ENCODE measurements at regions not wholly inside any gene's neighbourhood (a gene's known extent, or its start where the extent isn't known, plus 50 kb on each side); places are given as distances from the start of the nearest gene placed in this dataset.
"Not testable (repeated sequence)": the region's sequence is repeated elsewhere in the genome, so short reads cannot be mapped to it uniquely, and the experiment has no call there.

DNA sequence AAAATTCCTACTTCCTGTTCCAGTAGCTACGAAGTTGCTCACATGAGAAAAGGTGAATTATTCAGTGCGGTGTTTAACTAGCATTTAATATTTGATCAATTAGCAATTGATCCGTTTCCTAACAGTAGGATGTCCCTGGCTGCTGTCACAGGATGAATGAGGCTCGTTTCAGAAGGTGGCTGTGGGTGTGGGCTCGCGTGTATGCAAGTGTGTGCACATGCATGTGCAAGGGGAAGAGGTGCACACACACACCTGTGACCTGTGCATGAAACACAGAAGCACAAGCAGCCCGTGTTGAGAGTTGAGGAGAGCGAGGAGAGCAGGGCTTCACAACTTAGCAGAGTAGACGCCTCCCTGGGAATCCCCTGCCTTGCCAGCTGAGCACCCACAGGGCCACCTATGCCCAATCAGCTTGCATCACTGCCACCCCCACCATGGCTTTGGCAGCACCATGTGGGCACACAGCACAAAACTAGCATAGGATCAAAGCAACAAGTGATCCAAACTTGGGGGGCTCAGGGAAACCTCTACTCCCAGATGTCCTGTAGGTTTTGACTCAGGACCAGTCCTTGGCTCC, 107.2 kb downstream of the C5orf15 start:
- Histone ChIP-seq H3K36me3 (ENCODE audit: low read depth) (no peaks in the 10 kb centered on the region), H3K27ac (ENCODE audit: poor library complexity, severe bottlenecking) (no peak overlapping the region), H3K4me3 (ENCODE audit: severe bottlenecking) (no peak overlapping the region), H3K4me1 (ENCODE audit: insufficient read depth, poor library complexity, severe bottlenecking) (no peaks in the 10 kb centered on the region), H3K27me3 (ENCODE audit: insufficient read depth, poor library complexity, severe bottlenecking) (peaks cover 3% of the 10 kb centered on the region), H3K9me3 (ENCODE audit: severe bottlenecking) (no peaks in the 10 kb centered on the region)
- ATAC-seq (ENCODE audit: low read depth) (no peak), DNase-seq (ENCODE audit: low spot score) (no peak)
- TF ChIP-seq, protein P1, sequence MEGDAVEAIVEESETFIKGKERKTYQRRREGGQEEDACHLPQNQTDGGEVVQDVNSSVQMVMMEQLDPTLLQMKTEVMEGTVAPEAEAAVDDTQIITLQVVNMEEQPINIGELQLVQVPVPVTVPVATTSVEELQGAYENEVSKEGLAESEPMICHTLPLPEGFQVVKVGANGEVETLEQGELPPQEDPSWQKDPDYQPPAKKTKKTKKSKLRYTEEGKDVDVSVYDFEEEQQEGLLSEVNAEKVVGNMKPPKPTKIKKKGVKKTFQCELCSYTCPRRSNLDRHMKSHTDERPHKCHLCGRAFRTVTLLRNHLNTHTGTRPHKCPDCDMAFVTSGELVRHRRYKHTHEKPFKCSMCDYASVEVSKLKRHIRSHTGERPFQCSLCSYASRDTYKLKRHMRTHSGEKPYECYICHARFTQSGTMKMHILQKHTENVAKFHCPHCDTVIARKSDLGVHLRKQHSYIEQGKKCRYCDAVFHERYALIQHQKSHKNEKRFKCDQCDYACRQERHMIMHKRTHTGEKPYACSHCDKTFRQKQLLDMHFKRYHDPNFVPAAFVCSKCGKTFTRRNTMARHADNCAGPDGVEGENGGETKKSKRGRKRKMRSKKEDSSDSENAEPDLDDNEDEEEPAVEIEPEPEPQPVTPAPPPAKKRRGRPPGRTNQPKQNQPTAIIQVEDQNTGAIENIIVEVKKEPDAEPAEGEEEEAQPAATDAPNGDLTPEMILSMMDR (IDR thresholded peaks at IDR 0.05; ENCODE audit: poor library complexity, severe bottlenecking) = no peak

DNA sequence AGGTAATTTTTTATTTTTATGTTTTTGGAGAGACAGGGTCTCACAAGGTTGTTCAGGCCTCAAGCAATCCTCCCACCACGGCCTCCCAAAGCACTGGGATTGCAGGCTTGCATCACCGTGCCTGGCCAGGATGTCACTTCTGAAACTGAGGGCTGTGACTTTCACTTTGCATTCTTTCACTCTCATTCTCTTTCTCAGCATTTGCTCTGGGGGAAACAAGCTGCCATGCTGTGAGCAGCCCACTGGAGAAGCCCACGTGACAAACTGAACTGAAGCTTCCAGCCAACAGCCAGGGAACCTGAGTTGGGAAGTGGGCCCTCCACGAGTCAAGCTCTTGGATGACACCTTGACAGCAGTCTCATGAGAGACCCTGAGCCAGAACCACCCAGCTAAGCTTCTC, 109.4 kb downstream of the C5orf15 start:
- Histone ChIP-seq H3K4me3 (ENCODE audit: severe bottlenecking) (no peak overlapping the region), H3K27me3 (ENCODE audit: insufficient read depth, poor library complexity, severe bottlenecking) (peaks cover 10% of the 10 kb centered on the region), H3K36me3 (ENCODE audit: low read depth) (no peaks in the 10 kb centered on the region), H3K4me1 (ENCODE audit: insufficient read depth, poor library complexity, severe bottlenecking) (no peaks in the 10 kb centered on the region), H3K27ac (ENCODE audit: poor library complexity, severe bottlenecking) (no peak overlapping the region), H3K9me3 (ENCODE audit: severe bottlenecking) (no peaks in the 10 kb centered on the region)
- DNase-seq (ENCODE audit: low spot score) = no peak
- TF ChIP-seq, protein P1 (IDR thresholded peaks at IDR 0.05; ENCODE audit: poor library complexity, severe bottlenecking) = no peak
- ATAC-seq (ENCODE audit: low read depth) = no peak

DNA sequence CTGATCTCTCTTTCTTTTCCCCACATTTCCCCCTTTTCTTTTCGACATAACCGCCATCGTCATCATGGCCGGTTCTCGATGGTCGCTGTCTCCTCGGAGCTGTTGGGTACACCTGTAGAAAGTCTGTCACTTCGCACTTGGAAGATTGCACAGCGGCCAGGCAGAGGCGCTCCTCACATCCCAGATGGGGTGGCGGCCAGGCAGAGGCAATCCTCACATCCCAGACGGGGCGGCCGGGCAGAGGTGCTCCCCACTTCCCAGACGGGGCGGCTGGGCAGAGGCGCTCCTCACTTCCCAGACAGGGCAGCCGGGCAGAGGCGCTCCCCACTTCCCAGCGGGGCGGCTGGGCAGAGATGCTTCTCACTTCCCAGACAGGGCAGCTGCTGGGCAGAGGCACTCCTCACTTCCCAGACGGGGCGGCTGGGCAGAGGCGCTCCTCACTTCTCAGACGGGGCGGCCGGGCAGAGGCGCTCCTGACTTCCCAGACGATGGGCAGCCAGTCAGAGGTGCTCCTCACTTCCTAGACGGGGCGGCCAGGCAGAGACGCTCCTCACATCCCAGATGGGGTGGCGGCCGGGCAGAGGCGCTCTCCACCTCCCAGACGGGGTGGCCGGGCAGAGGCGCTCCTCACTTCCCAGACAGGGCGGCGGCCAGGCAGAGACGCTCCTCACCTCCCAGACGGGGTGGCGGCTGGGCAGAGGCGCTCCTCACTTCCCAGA, 110.7 kb downstream of the C5orf15 start:
- H3K9me3 ChIP-seq (ENCODE audit: severe bottlenecking); H3K4me3 ChIP-seq (ENCODE audit: severe bottlenecking); H3K27ac ChIP-seq (ENCODE audit: poor library complexity, severe bottlenecking); H3K36me3 ChIP-seq (ENCODE audit: low read depth); ATAC-seq (ENCODE audit: low read depth); DNase-seq (ENCODE audit: low spot score); H3K4me1 ChIP-seq (ENCODE audit: insufficient read depth, poor library complexity, severe bottlenecking): not testable (repeated sequence)
- H3K27me3 ChIP-seq (ENCODE audit: insufficient read depth, poor library complexity, severe bottlenecking) = peaks cover 16% of the 10 kb centered on the region

DNA sequence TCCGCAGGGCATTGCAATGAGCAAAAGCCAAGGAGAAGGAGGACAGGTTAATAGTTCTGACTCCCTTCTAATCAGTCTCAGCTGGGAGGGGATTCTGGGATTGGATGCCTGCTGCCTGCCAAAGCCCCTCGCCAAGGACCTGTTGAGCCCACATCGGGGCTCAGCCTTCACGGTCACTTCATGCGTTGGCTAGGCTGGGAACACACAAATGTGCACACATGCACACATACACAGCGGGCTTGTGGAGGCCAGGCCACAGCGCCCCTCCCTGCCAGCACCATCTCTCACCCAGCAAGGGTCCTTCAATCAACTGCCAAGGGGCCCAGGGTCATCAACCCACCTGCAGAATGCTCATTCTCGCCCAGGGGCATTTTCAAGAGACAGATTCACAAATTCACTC, 113.9 kb downstream of the C5orf15 start:
- TF ChIP-seq, protein P1 (IDR thresholded peaks at IDR 0.05; ENCODE audit: poor library complexity, severe bottlenecking) = no peak
- DNase-seq (ENCODE audit: low spot score) (no peak), ATAC-seq (ENCODE audit: low read depth) (no peak)
- no peaks in the 10 kb centered on the region for H3K36me3 ChIP-seq (ENCODE audit: low read depth)
- H3K9me3 ChIP-seq (ENCODE audit: severe bottlenecking) = no peaks in the 10 kb centered on the region
- no peak overlapping the region for H3K27ac ChIP-seq (ENCODE audit: poor library complexity, severe bottlenecking)
- no peaks in the 10 kb centered on the region for H3K4me1 ChIP-seq (ENCODE audit: insufficient read depth, poor library complexity, severe bottlenecking)
- H3K4me3 ChIP-seq (ENCODE audit: severe bottlenecking) = no peak overlapping the region
- peaks cover 13% of the 10 kb centered on the region for H3K27me3 ChIP-seq (ENCODE audit: insufficient read depth, poor library complexity, severe bottlenecking)

DNA sequence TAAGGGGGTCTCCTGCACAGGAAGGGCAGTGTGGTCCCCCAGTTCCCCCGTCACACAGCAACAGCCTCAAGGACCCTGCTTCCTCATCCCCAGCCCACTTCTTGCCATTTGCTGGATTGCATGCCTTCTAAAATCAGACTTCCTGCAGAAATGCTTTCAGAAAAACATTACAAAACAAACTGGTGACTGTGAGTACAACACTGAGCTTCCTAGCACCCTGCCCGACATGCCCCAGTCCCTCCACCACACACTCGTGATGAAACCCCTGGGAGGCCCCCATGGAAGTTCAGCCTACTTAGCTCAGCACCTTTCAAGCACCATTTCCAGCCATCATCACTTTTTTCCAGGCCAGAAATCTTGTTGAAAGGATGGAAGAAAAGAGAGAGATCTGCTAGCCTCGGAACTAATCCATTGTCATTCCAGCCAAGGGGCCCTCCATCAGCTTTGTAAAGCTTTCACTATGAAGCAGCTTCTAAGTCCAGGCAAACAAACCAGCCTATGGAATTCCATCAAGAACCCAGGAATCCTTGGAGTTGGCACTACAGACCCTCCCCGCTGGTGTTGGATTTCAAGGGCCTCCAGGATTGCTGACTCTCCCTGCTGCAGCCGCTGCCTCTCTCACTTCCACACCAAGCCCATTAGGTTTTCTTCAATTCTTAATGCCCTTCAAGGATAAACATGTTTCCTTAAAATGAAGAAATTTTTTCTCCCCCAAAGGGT, 114.6 kb downstream of the C5orf15 start:
- no peak for DNase-seq (ENCODE audit: low spot score)
- Histone ChIP-seq H3K36me3 (ENCODE audit: low read depth) (no peaks in the 10 kb centered on the region), H3K27me3 (ENCODE audit: insufficient read depth, poor library complexity, severe bottlenecking) (peaks cover 13% of the 10 kb centered on the region)

More for the DNA sequence above, 114.6 kb downstream of the C5orf15 start:
- no peak overlapping the region for H3K27ac ChIP-seq (ENCODE audit: poor library complexity, severe bottlenecking)
- no peak for ATAC-seq (ENCODE audit: low read depth)
- H3K9me3 ChIP-seq (ENCODE audit: severe bottlenecking) = no peaks in the 10 kb centered on the region
- no peaks in the 10 kb centered on the region for H3K4me1 ChIP-seq (ENCODE audit: insufficient read depth, poor library complexity, severe bottlenecking)
- TF ChIP-seq, protein P1 (IDR thresholded peaks at IDR 0.05; ENCODE audit: poor library complexity, severe bottlenecking) = no peak
- no peak overlapping the region for H3K4me3 ChIP-seq (ENCODE audit: severe bottlenecking)

Measured in RWPE2 (cell line).